GM23248 (cell line): ENCODE measurements at regions not wholly inside any gene's neighbourhood (a gene's known extent, or its start where the extent isn't known, plus 50 kb on each side); places are given as distances from the start of the nearest gene placed in this dataset.

Experiments
- DNase-seq: peaks from one replicate; pipeline ENCODE4 v3.0.0-alpha.2; 2015
- H2AFZ ChIP-seq: fragments of 200-600 bp; sonication (generic); 2 replicates; pipeline ENCODE4 v1.6.1; 2016; ENCODE audit warnings: antibody characterized with exemption
- H3F3A ChIP-seq: fragments of 200-600 bp; sonication (generic); 2 replicates; pipeline ENCODE4 v1.6.1; 2016; ENCODE audit warnings: mild to moderate bottlenecking, antibody characterized with exemption, mixed run types; ENCODE audit not compliant: insufficient read depth
- H3K27ac ChIP-seq: fragments of 200-600 bp; sonication (generic); 2 replicates; pipeline ENCODE4 v1.5.1; 2016; ENCODE audit warnings: mild to moderate bottlenecking
- H3K27me3 ChIP-seq: fragments of 200-600 bp; sonication (generic); replicated peaks from 2 replicates; pipeline ENCODE4 v1.6.1; 2016; ENCODE audit warnings: mild to moderate bottlenecking; ENCODE audit not compliant: insufficient read depth
- H3K36me3 ChIP-seq: fragments of 200-600 bp; sonication (generic); 2 replicates; pipeline ENCODE4 v1.6.1; 2016; ENCODE audit warnings: low read depth, mild to moderate bottlenecking
- H3K4me1 ChIP-seq: fragments of 200-600 bp; sonication (generic); 2 replicates; pipeline ENCODE4 v1.6.1; 2016; ENCODE audit warnings: mild to moderate bottlenecking; ENCODE audit not compliant: insufficient read depth
- H3K4me2 ChIP-seq: fragments of 200-600 bp; sonication (generic); one replicate; pipeline ENCODE4 v1.6.1; 2016; ENCODE audit warnings: mild to moderate bottlenecking; ENCODE audit not compliant: unreplicated experiment
- H3K4me3 ChIP-seq: fragments of 200-600 bp; sonication (generic); 2 replicates; pipeline ENCODE4 v1.5.1; 2016; ENCODE audit warnings: mild to moderate bottlenecking
- H3K79me2 ChIP-seq: fragments of 200-600 bp; sonication (generic); 2 replicates; pipeline ENCODE4 v1.6.1; 2016; ENCODE audit warnings: mild to moderate bottlenecking; ENCODE audit not compliant: insufficient read depth
- H3K9ac ChIP-seq: fragments of 200-600 bp; sonication (generic); 2 replicates; pipeline ENCODE4 v1.6.1; 2016; ENCODE audit warnings: mild to moderate bottlenecking
- H3K9me2 ChIP-seq: fragments of 200-600 bp; sonication (generic); 2 replicates; pipeline ENCODE4 v1.6.1; 2016; ENCODE audit warnings: mixed run types, mild to moderate bottlenecking, moderate library complexity; ENCODE audit not compliant: insufficient read depth
- H3K9me3 ChIP-seq: fragments of 200-600 bp; sonication (generic); one replicate; pipeline ENCODE4 v1.6.1; 2017; ENCODE audit warnings: low read depth
- H4K20me1 ChIP-seq: fragments of 200-600 bp; sonication (generic); 2 replicates; pipeline ENCODE4 v1.6.0; 2016; ENCODE audit not compliant: insufficient read depth
- EZH2 ChIP-seq: fragments of 200-600 bp; sonication (generic); IDR thresholded peaks from 2 replicates; pipeline ENCODE4 v1.6.1; 2018; ENCODE audit warnings: antibody characterized with exemption, mild to moderate bottlenecking; ENCODE audit not compliant: insufficient read depth, poor library complexity, severe bottlenecking
- EZH2phosphoT487 ChIP-seq: fragments of 200-600 bp; sonication (generic); IDR thresholded peaks from 2 replicates; pipeline ENCODE4 v1.6.1; 2018; ENCODE audit warnings: antibody characterized with exemption, moderate library complexity, mild to moderate bottlenecking, low read depth; ENCODE audit not compliant: insufficient read depth
- WGBS, 2 experiments: methylation state at CpG; one replicate each; pipeline ENCODE4 v1.1.6; 2015 to 2017; ENCODE audit warnings: low lambda C conversion rate in 2 of 2, low coverage in 1 of 2; ENCODE audit errors: missing lambda C conversion rate in 2 of 2; 5-methylcytosine and 5-hydroxymethylcytosine counted together
- in situ Hi-C: fragments of 300-500 bp; cut with MboI; formaldehyde crosslinking; loops from 2 replicates; pipeline ENCODE4 v1.15.0; 2020

- Histone ChIP-seq H2AFZ (no peak overlapping the region), H3K4me1 (peaks cover 18% of the 10 kb centered on the region), H3K36me3 (no peaks in the 10 kb centered on the region), H3K9ac (no peak overlapping the region), H3K27me3 (no peaks in the 10 kb centered on the region), H4K20me1 (no peaks in the 10 kb centered on the region), H3F3A (peaks cover 21% of the 10 kb centered on the region), H3K79me2 (no peaks in the 10 kb centered on the region), H3K9me2 (no peaks in the 10 kb centered on the region), H3K27ac (no peak overlapping the region), H3K4me2 (no peak overlapping the region), H3K9me3 (no peaks in the 10 kb centered on the region), H3K4me3 (no peak overlapping the region)
- 95 to 100% methylated on average over 7 of the region's 7 CpGs for WGBS, 2 experiments
- no peak for DNase-seq
- no peak for TF ChIP-seq EZH2phosphoT487
- no peak for TF ChIP-seq EZH2
- in situ Hi-C loops, result no loop called here
Measured at GRCh38 chr14:100472491-100472890, 114.7 kb downstream of the BEGAIN start.

DNA sequence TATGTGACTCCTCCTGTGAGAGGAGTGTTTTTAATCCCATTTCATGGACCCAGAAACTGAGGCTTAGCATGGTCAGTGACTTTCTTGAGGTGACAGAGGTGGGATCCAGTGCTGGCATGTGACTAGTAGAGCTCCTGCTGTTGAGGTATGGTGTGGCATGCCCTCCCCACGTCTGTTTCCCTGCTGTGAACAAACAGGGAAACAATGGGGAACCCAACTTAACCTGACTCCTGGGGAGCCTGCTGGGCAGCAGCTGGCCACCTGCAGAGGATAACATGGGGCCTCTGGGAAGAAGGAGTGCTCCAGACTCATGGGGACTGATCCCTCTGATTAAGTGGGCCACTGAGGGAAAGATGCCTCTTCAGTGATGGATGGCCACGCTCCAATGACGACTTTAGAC lies 114.0 kb downstream of the BEGAIN start:
- in situ Hi-C loops, result no loop called here

GRCh38 chr14:100474196-100474595 lies 113.0 kb downstream of the BEGAIN start:
- Histone ChIP-seq H2AFZ (no peak overlapping the region), H3K9me3 (no peaks in the 10 kb centered on the region), H3K36me3 (no peaks in the 10 kb centered on the region), H3K4me2 (no peak overlapping the region), H3K79me2 (no peaks in the 10 kb centered on the region), H3K4me1 (peaks cover 19% of the 10 kb centered on the region), H3K4me3 (no peak overlapping the region), H3F3A (peaks cover 25% of the 10 kb centered on the region), H3K9me2 (no peaks in the 10 kb centered on the region), H3K9ac (no peak overlapping the region), H3K27ac (no peak overlapping the region), H3K27me3 (no peaks in the 10 kb centered on the region), H4K20me1 (no peaks in the 10 kb centered on the region)
- TF ChIP-seq EZH2phosphoT487 (no peak), EZH2 (no peak)
- in situ Hi-C loops, result no loop called here
- WGBS, 2 experiments, result 93 to 94% methylated on average over 8 of the region's 8 CpGs
- DNase-seq, result no peak

More for the DNA sequence above, 114.0 kb downstream of the BEGAIN start:
- Histone ChIP-seq H3K4me2 (no peak overlapping the region), H3K9ac (no peak overlapping the region), H3K9me3 (no peaks in the 10 kb centered on the region), H3K36me3 (no peaks in the 10 kb centered on the region), H2AFZ (no peak overlapping the region), H3K27me3 (no peaks in the 10 kb centered on the region), H3K9me2 (no peaks in the 10 kb centered on the region), H3K4me1 (peaks cover 19% of the 10 kb centered on the region), H3K27ac (no peak overlapping the region), H3K4me3 (no peak overlapping the region), H3F3A (peaks cover 25% of the 10 kb centered on the region), H4K20me1 (no peaks in the 10 kb centered on the region), H3K79me2 (no peaks in the 10 kb centered on the region)
- TF ChIP-seq EZH2phosphoT487, result no peak
- no peak for TF ChIP-seq EZH2
- DNase-seq, result no peak
- WGBS, 2 experiments, result 94 to 96% methylated on average over 3 of the region's 3 CpGs

DNA sequence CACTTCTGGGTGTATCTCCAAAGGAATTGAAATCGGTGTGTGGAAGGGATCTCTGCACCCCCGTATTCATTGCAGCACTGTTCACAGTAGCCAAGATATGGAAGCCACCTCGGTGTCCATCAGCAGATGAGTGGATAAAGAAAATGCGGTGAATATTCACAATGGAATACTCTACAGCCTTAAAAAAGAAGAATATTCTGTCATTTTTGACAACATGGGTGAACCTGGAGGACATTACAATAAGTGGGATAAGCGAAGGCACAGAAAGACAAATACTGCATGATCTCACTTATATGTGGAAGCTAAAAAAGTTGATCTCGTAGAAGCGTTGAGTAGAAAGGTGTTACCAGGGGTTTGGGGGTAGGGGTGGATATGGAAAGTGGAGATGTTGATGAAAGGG lies 111.9 kb downstream of the BEGAIN start:
- Histone ChIP-seq H2AFZ (no peak overlapping the region), H3K27me3 (no peaks in the 10 kb centered on the region), H3K4me2 (no peak overlapping the region), H3K9me2 (no peaks in the 10 kb centered on the region), H3K27ac (peak overlapping the region; percentile 97), H3K79me2 (no peaks in the 10 kb centered on the region), H3K4me1 (peaks cover 19% of the 10 kb centered on the region), H3K9me3 (no peaks in the 10 kb centered on the region), H3K9ac (peak overlapping the region; percentile 85; the same call in 1 of the 2 replicates), H3F3A (peaks cover 25% of the 10 kb centered on the region), H3K36me3 (no peaks in the 10 kb centered on the region), H4K20me1 (no peaks in the 10 kb centered on the region), H3K4me3 (no peak overlapping the region)
- in situ Hi-C loops, result no loop called here
- TF ChIP-seq EZH2phosphoT487 (no peak), EZH2 (no peak)
- DNase-seq, result no peak
- WGBS, 2 experiments, result 97 to 99% methylated on average over 7 of the region's 7 CpGs
